ENCODE measurements at regions not wholly inside any gene's neighbourhood (a gene's known extent, or its start where the extent isn't known, plus 50 kb on each side); places are given as distances from the start of the nearest gene placed in this dataset.

DNA sequence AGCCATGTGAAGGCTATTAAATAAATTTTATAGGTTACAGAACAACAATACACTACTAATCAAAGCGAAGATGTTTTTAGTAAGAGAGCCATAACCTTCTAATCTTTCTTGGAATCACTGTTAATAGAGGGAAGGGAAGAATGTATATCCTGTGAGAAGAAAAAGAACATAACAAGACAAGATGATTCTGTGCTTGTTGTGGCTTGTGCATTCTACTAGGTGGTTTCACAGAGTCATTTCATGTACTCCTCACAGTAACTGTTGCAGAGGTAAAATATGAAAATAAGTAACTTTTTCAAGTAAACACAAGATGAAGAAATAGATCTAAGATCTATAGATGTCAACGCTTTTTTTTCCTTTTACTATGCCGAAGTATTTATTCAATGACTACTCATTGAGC, 116.9 kb upstream of the FAM83B start:
- TF ChIP-seq, protein P1, sequence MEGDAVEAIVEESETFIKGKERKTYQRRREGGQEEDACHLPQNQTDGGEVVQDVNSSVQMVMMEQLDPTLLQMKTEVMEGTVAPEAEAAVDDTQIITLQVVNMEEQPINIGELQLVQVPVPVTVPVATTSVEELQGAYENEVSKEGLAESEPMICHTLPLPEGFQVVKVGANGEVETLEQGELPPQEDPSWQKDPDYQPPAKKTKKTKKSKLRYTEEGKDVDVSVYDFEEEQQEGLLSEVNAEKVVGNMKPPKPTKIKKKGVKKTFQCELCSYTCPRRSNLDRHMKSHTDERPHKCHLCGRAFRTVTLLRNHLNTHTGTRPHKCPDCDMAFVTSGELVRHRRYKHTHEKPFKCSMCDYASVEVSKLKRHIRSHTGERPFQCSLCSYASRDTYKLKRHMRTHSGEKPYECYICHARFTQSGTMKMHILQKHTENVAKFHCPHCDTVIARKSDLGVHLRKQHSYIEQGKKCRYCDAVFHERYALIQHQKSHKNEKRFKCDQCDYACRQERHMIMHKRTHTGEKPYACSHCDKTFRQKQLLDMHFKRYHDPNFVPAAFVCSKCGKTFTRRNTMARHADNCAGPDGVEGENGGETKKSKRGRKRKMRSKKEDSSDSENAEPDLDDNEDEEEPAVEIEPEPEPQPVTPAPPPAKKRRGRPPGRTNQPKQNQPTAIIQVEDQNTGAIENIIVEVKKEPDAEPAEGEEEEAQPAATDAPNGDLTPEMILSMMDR (IDR thresholded peaks at IDR 0.05; ENCODE audit: insufficient read depth, low read length, poor library complexity, severe bottlenecking) = no peak
- H3K36me3 ChIP-seq (ENCODE audit: control insufficient read depth, insufficient read depth, low read length) = no peaks in the 10 kb centered on the region
- no peak overlapping the region for H3K4me3 ChIP-seq (replicated peaks; ENCODE audit: low read depth, low read length)
- H3K27me3 ChIP-seq (replicated peaks; ENCODE audit: control insufficient read depth, insufficient read depth, low read length) = no peaks in the 10 kb centered on the region
- DNase-seq (ENCODE audit: extremely low read depth, insufficient read length) = no peak

DNA sequence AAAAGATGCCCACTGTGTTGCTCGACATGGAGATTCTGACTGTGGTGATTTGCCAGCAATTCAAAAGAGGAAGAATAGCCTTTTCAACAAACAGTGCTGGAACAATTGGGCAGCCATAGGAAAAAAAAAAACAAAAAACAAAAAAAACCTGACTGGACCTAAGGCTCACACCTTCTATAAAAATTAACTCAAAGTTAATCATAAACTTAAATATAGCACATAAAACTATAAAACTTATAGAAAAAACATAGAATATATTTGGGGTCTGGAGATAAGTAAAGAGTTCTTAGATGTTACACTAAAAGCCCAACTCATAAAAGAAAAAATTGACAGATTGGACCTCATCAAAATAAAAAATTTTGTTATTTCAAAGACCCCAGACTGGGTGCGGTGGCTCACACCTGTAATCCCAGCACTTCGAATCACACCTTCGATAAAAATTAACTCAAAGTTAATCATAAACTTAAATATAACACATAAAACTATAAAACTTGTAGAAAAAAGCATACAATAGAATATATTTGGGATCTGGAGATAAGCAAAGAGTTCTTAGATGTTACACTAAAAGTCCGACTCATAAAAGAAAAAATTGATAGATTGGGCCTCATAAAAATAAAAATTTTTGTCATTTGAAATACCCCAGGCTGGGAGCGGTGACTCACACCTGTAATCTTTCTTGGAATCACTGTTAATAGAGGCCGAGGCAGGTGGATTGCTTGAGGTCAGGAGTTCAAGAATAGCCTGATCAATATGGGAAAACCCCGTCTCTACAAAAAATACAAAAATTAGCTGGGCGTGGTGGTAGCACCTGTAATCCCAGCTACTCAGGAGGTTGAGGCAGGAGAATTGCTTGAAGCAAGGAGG, 115.6 kb upstream of the FAM83B start:
- no peaks in the 10 kb centered on the region for H3K27me3 ChIP-seq (replicated peaks; ENCODE audit: control insufficient read depth, insufficient read depth, low read length)
- TF ChIP-seq, protein P1 (IDR thresholded peaks at IDR 0.05; ENCODE audit: insufficient read depth, low read length, poor library complexity, severe bottlenecking) = no peak
- H3K4me3 ChIP-seq (replicated peaks; ENCODE audit: low read depth, low read length) = no peak overlapping the region
- no peak for DNase-seq (ENCODE audit: extremely low read depth, insufficient read length)
- H3K36me3 ChIP-seq (ENCODE audit: control insufficient read depth, insufficient read depth, low read length) = no peaks in the 10 kb centered on the region

DNA sequence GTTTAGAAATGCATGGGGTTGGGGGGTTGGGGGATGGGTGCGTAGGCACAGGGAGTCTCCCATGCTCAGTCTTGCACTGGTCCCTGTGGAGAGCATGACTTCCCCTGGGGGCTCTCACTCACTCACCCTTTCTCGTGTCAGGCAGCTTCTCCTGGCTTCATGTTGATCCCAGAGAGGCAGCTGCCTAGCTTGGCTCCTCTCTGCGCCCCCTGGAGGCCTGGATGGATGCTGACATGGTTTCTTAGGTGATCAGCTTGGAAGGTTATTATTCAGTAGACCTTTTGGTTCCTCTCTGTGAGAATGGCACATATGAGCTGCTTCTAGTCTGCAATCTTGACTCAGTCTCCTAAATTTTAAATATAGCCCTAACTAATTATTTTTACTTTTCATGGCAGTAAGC, 109.3 kb upstream of the FAM83B start:
- H3K36me3 ChIP-seq (ENCODE audit: control insufficient read depth, insufficient read depth, low read length) = no peaks in the 10 kb centered on the region
- no peak overlapping the region for H3K4me3 ChIP-seq (replicated peaks; ENCODE audit: low read depth, low read length)
- DNase-seq (ENCODE audit: extremely low read depth, insufficient read length) = peak; percentile 1
- no peaks in the 10 kb centered on the region for H3K27me3 ChIP-seq (replicated peaks; ENCODE audit: control insufficient read depth, insufficient read depth, low read length)
- TF ChIP-seq, protein P1 (IDR thresholded peaks at IDR 0.05; ENCODE audit: insufficient read depth, low read length, poor library complexity, severe bottlenecking) = peak; percentile 73

DNA sequence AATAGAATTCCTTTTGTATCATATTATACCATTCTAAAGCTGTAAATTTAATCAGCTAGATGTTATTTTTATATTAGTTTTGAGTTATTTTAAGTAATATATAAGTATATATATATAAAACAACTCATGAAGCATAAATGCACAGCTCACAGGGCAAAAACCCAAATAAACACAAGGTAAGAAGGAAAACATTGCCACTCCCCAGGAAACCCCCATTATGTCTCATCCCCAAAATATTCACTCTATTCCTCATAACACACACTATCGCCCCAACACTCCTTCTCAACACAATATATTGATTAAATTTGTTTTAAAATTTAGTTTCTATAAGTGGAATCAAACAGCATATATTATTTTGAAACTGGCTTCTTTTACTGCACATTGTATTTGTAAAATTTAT, 98.6 kb upstream of the FAM83B start:
- DNase-seq (ENCODE audit: extremely low read depth, insufficient read length) = no peak
- H3K27me3 ChIP-seq (replicated peaks; ENCODE audit: control insufficient read depth, insufficient read depth, low read length) = no peaks in the 10 kb centered on the region
- H3K36me3 ChIP-seq (ENCODE audit: control insufficient read depth, insufficient read depth, low read length) = no peaks in the 10 kb centered on the region
- TF ChIP-seq, protein P1 (IDR thresholded peaks at IDR 0.05; ENCODE audit: insufficient read depth, low read length, poor library complexity, severe bottlenecking) = no peak
- H3K4me3 ChIP-seq (replicated peaks; ENCODE audit: low read depth, low read length) = no peak overlapping the region

DNA sequence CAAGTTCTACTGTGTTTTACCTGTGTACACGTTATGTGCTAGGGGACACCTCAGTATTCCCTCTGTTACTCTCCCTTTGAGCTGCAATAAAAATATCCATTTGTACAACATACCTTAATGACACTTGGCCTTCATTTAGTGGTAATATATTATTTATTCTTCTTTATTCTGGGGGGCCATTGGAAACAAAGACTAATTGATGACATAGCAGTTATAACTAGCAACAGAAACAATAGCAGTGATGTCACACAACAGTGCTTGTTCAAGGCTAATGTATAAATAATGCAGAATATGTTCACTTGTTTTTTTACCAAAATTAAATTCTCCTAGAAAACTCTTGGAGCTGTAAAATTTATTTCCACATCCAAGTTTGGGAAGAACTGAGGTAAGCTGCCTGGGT, 92.2 kb upstream of the FAM83B start:
- Histone ChIP-seq H3K36me3 (ENCODE audit: control insufficient read depth, insufficient read depth, low read length) (no peaks in the 10 kb centered on the region), H3K4me3 (replicated peaks; ENCODE audit: low read depth, low read length) (no peak overlapping the region), H3K27me3 (replicated peaks; ENCODE audit: control insufficient read depth, insufficient read depth, low read length) (no peaks in the 10 kb centered on the region)
- TF ChIP-seq, protein P1 (IDR thresholded peaks at IDR 0.05; ENCODE audit: insufficient read depth, low read length, poor library complexity, severe bottlenecking) = no peak
- DNase-seq (ENCODE audit: extremely low read depth, insufficient read length) = no peak

Measured in GM06990 (cell line).